Psoas muscle (tissue), 7 donors: ENCODE measurements at regions not wholly inside any gene's neighbourhood (a gene's known extent, or its start where the extent isn't known, plus 50 kb on each side); places are given as distances from the start of the nearest gene placed in this dataset.

ENCODE experiments used
- ATAC-seq, 4 donors: fragments of 200-7000 bp; cut with Tn5 transposase; one replicate each; pipeline ENCODE4 v1.9.1; 2020; ENCODE audit warnings: moderate library complexity in 3 of 4, mild to moderate bottlenecking in 2 of 4
- DNase-seq, 2 donors: peaks; one replicate each; pipeline ENCODE4 v3.0.0-alpha.2; 2020
- H3K27ac ChIP-seq: fragments of 200-600 bp; one replicate; pipeline ENCODE4 v1.8.0; 2022
- H3K27me3 ChIP-seq, 3 donors: fragments of 200-600 bp in 1 of 3; one replicate each; pipeline versions ENCODE4 v1.6.1 to v1.8.0; 2013 to 2022; ENCODE audit warnings: low read length in 2 of 3, mild to moderate bottlenecking in 2 of 3, moderate library complexity in 1 of 3; ENCODE audit not compliant: insufficient read depth in 3 of 3
- H3K36me3 ChIP-seq, 2 donors: fragments of 200-600 bp in 1 of 2; one replicate each; pipeline versions ENCODE4 v1.6.1 to v1.8.0; 2013 to 2022; ENCODE audit warnings: low read depth in 1 of 2, mild to moderate bottlenecking in 1 of 2, moderate library complexity in 1 of 2; ENCODE audit not compliant: insufficient read depth in 1 of 2
- H3K4me1 ChIP-seq: fragments of 200-600 bp; one replicate; pipeline ENCODE4 v1.8.0; 2022
- H3K4me3 ChIP-seq: fragments of 200-600 bp; one replicate; pipeline ENCODE4 v1.8.0; 2022; ENCODE audit warnings: mild to moderate bottlenecking
- H3K9me3 ChIP-seq: fragments of 200-600 bp; one replicate; pipeline ENCODE4 v1.8.0; 2022
- WGBS, 3 donors: extraction: QIAGEN DNeasy Blood & Tissue Kit; methylation state at CpG; one replicate each; pipeline versions ENCODE4 v1.1.6 to v1.1.7; 2013; 5-methylcytosine and 5-hydroxymethylcytosine counted together
- intact Hi-C, 2 donors: fragments of 100-400 bp; cut with DNase I; formaldehyde crosslinking; loops; one replicate each; pipeline versions ENCODE4 v1.11.0 to v1.14.2; 2022
- TF ChIP-seq, protein P1 (sequence below): fragments of 200-600 bp; IDR thresholded peaks from one replicate; pipeline ENCODE4 v1.8.0; 2022; ENCODE audit warnings: antibody characterized with exemption
- donor health status: healthy with polysubstance abuse.
- donor health status: DM: no; HTN: no; CAD: no; lungs with moderate emphysema.
- donor health status: Bipolar disorder and iron deficiency.
- donor health status: healthy.
- donor health status: DM: yes; HTN: yes; CAD: no.
- donor health status: DM: no; HTN: no; CAD: no.
- donor health status: DM: yes; HTN: yes; CAD: no.

DNA sequence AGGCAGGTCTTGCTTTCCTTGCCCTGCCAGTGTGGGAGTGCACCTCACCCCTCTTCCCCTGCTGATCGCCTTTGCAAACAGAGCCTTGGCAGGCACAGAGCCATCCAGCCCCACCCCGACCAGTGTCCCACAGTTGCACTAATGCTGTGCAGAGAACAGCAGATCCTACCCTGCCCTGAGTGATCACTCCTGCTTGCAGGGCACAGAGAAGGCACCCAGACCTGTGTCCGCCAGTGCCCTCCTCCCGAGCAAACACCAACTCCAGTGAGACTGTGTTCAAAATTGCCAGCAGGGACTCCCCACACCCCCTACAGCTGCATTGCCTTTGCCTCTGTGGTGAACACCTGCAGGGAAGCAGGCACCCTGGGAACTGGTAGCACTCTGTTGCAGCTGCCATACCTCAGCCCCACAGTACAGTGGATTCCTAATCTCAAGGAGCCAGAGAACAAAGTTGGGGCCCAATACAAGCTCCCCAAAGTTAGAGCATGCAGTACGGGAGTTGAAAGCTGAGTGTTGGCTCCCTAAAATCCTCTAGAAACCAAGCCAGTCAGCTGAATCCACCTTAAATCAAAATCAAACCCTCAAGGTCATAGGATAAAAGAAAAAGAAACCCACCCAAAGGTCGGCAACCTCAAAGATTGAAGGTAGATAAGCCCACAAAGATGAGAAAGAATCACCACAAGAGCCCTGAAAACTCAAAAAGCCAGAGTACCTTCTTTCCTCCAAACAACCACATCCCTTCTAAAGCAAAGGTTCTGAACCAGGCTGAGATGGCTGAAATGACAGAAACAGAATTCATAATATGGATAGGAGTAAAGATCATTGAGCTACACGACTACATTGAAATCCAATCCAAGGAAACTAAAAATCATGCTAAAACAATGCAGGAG lies 92.9 kb upstream of the PIK3R1 start:
- H3K9me3 ChIP-seq: no peaks in the 10 kb centered on the region
- ATAC-seq (no peak), DNase-seq (no peak)
- WGBS, 3 donors: 73 to 84% (median 78%) methylated on average over 7 of the region's 7 CpGs
- H3K4me1 ChIP-seq: no peaks in the 10 kb centered on the region
- TF ChIP-seq, protein P1, sequence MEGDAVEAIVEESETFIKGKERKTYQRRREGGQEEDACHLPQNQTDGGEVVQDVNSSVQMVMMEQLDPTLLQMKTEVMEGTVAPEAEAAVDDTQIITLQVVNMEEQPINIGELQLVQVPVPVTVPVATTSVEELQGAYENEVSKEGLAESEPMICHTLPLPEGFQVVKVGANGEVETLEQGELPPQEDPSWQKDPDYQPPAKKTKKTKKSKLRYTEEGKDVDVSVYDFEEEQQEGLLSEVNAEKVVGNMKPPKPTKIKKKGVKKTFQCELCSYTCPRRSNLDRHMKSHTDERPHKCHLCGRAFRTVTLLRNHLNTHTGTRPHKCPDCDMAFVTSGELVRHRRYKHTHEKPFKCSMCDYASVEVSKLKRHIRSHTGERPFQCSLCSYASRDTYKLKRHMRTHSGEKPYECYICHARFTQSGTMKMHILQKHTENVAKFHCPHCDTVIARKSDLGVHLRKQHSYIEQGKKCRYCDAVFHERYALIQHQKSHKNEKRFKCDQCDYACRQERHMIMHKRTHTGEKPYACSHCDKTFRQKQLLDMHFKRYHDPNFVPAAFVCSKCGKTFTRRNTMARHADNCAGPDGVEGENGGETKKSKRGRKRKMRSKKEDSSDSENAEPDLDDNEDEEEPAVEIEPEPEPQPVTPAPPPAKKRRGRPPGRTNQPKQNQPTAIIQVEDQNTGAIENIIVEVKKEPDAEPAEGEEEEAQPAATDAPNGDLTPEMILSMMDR: no peak
- H3K4me3 ChIP-seq: no peak overlapping the region
- H3K36me3 ChIP-seq: no peaks in the 10 kb centered on the region
- intact Hi-C loops: no loop called here
- H3K27ac ChIP-seq: no peak overlapping the region
- H3K27me3 ChIP-seq: no peaks in the 10 kb centered on the region

DNA sequence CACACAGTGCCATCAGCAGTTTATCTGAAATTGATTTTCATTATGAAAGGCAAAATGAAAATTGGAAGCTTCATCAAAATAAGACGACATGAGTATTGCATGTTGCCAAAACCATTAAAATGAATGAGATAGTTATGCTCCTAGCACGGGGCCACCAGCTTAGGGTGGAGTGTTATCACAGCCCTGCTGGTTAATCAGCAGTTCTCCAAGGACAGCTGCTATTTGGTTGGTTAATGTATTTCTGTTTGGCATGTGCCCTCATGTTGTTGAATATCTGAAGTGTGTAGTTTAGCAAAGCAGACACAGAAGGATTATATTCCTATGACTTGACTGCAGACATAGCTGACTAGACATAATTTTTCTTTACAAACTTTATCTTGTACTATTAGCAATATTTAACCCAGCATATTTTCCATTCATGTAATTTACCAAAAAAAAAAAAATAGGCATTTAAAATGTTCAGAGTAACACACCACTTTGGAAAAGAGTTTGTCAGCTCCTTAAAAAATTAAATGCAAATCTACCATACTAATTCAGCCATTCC lies 98.6 kb upstream of the PIK3R1 start:
- Histone ChIP-seq H3K27me3 (no peaks in the 10 kb centered on the region), H3K4me3 (no peak overlapping the region), H3K4me1 (no peaks in the 10 kb centered on the region), H3K9me3 (no peaks in the 10 kb centered on the region), H3K27ac (no peak overlapping the region), H3K36me3 (no peaks in the 10 kb centered on the region)
- DNase-seq (no peak), ATAC-seq (no peak)
- intact Hi-C loops: no loop called here
- TF ChIP-seq, protein P1: no peak
- WGBS, 3 donors: 37 to 59% (median 52%) methylated on average over 2 of the region's 2 CpGs

DNA sequence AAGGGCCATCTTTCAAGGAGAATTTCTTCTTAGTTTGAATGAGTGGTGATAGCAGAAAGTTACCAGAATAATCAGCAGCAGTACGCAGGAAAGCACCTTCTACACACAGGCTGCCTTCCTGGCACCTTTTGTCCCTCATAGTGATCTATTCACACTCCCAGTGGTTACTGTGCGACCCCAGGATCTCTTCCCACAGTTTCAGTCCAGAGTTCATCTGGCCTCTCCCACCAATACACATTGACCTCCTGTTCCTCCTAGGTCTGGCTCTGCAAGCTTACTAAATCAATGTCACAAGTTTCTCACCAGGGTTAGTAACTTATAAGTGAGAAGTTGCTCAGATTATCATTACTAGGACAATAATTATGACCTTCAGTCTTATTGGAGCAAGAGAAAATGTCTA lies 99.1 kb upstream of the PIK3R1 start:
- ATAC-seq: no peak

DNA sequence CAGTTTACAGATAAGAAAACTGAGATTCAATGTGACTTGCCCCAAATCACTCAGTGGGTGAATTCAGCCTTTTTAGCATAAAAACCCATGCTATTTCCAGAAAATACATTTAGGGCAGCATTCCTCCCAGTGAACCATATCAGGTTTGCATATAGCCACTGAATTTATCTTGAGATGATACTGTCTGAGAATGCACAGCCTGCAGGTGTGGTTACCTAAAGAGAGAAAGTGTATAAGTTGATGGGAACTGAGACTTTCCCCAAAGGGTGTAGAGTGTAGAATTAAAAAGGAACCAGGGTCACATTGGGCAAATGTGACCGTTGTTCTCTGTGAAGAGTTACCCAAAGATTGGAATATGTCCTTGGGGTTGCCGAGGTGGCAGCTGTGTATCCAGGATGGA lies 100.0 kb upstream of the PIK3R1 start:
- Histone ChIP-seq H3K4me1 (no peaks in the 10 kb centered on the region), H3K27ac (no peak overlapping the region), H3K4me3 (no peak overlapping the region), H3K9me3 (no peaks in the 10 kb centered on the region), H3K27me3 (no peaks in the 10 kb centered on the region), H3K36me3 (no peaks in the 10 kb centered on the region)
- ATAC-seq (no peak), DNase-seq (no peak)
- TF ChIP-seq, protein P1: no peak
- intact Hi-C loops: no loop called here
- 88 to 92% (median 92%) methylated on average over 2 of the region's 2 CpGs for WGBS, 3 donors

More for the DNA sequence above, 99.1 kb upstream of the PIK3R1 start:
- TF ChIP-seq, protein P1: no peak
- no peak overlapping the region for H3K27ac ChIP-seq
- no peaks in the 10 kb centered on the region for H3K36me3 ChIP-seq
- no peak overlapping the region for H3K4me3 ChIP-seq
- no peaks in the 10 kb centered on the region for H3K27me3 ChIP-seq
- H3K4me1 ChIP-seq: no peaks in the 10 kb centered on the region
- intact Hi-C loops: no loop called here
- 61 to 85% (median 81%) methylated on average over 2 of the region's 2 CpGs for WGBS, 3 donors
- DNase-seq: no peak
- H3K9me3 ChIP-seq: no peaks in the 10 kb centered on the region
